HCT116 (cell line): ENCODE measurements at regions not wholly inside any gene's neighbourhood (a gene's known extent, or its start where the extent isn't known, plus 50 kb on each side); places are given as distances from the start of the nearest gene placed in this dataset.

ENCODE experiments used
- CEBPB ChIP-seq: IDR thresholded peaks from 2 replicates; pipeline ENCODE4 v1.6.1; 2012; ENCODE audit warnings: low read depth
- CTCF ChIP-seq, 3 experiments: fragments of 200-600 bp in 1 of 3; sonication (generic) in 1 of 3; IDR thresholded peaks in 2 of 3; conservative IDR thresholded peaks in 1 of 3; 2 replicates each; pipeline ENCODE4 v1.5.1; 2012 to 2017; ENCODE audit warnings: low read depth in 2 of 3, low read length in 2 of 3, antibody characterized with exemption in 1 of 3, borderline replicate concordance in 1 of 3, control low read depth in 1 of 3, mild to moderate bottlenecking in 1 of 3, mixed read lengths in 1 of 3, mixed run types in 1 of 3, moderate library complexity in 1 of 3; ENCODE audit not compliant: insufficient read depth in 1 of 3
- EGR1 ChIP-seq: IDR thresholded peaks from 2 replicates; pipeline ENCODE4 v1.6.1; 2012; ENCODE audit warnings: low read depth
- JUND ChIP-seq: IDR thresholded peaks from 2 replicates; pipeline ENCODE4 v1.6.1; 2012
- MAX ChIP-seq: IDR thresholded peaks from 2 replicates; pipeline ENCODE4 v1.6.1; 2012
- POLR2A ChIP-seq: IDR thresholded peaks from 2 replicates; pipeline ENCODE4 v1.7.0; 2011; ENCODE audit warnings: borderline replicate concordance; ENCODE audit not compliant: insufficient read depth, insufficient read length; ENCODE audit errors: extremely low read depth
- POLR2AphosphoS5 ChIP-seq: IDR thresholded peaks from 2 replicates; pipeline ENCODE4 v1.6.1; 2011; ENCODE audit warnings: mild to moderate bottlenecking, low read depth, low read length, moderate library complexity
- REST ChIP-seq: IDR thresholded peaks from 2 replicates; pipeline ENCODE4 v1.6.1; 2012; ENCODE audit warnings: low read depth
- SIN3A ChIP-seq: IDR thresholded peaks from 2 replicates; pipeline ENCODE4 v1.6.1; 2012; ENCODE audit warnings: low read depth
- SRF ChIP-seq: IDR thresholded peaks from 2 replicates; pipeline ENCODE4 v1.6.1; 2012; ENCODE audit warnings: low read depth
- YY1 ChIP-seq: IDR thresholded peaks from 2 replicates; pipeline ENCODE4 v1.6.1; 2011; ENCODE audit warnings: low read length, low read depth, moderate library complexity, mild to moderate bottlenecking; ENCODE audit not compliant: insufficient replicate concordance; ENCODE audit errors: extremely low read depth
- ZBTB33 ChIP-seq: IDR thresholded peaks from 2 replicates; pipeline ENCODE4 v1.6.1; 2011; ENCODE audit warnings: mild to moderate bottlenecking, low read length, moderate library complexity; ENCODE audit not compliant: insufficient replicate concordance; ENCODE audit errors: extremely low read depth

GRCh38 chr6:147135211-147135681 is 69.0 kb upstream of the STXBP5 start:
- TF ChIP-seq POLR2AphosphoS5 (no peak), CTCF (IDR thresholded peaks at IDR 0.05 in 2 of 3, conservative IDR thresholded peaks at IDR 0.05 in 1 of 3; ENCODE audit: borderline replicate concordance in 1 of 3, insufficient read depth in 1 of 3, low read depth in 2 of 3, low read length in 2 of 3) (no peak), MAX (no peak), SRF (no peak), SIN3A (no peak), POLR2A (no peak), YY1 (no peak), ZBTB33 (no peak), JUND (no peak), REST (no peak), EGR1 (no peak), CEBPB (no peak)
